ENCODE measurements at regions not wholly inside any gene's neighbourhood (a gene's known extent, or its start where the extent isn't known, plus 50 kb on each side); places are given as distances from the start of the nearest gene placed in this dataset.

GRCh38 chr3:64464955-64465354 is 222.8 kb downstream of the ADAMTS9 start:
- H3K9ac ChIP-seq (ENCODE audit: insufficient read length, low read depth): no peak overlapping the region
- no peak overlapping the region for H3K4me3 ChIP-seq (ENCODE audit: insufficient read length, low read depth)
- H3K9me3 ChIP-seq (ENCODE audit: insufficient read depth, low read length): no peaks in the 10 kb centered on the region
- no peak for DNase-seq (ENCODE audit: low read depth, low spot score)
- H3K27me3 ChIP-seq (ENCODE audit: insufficient read depth, insufficient read length): no peaks in the 10 kb centered on the region
- no peak for TF ChIP-seq SUZ12 (IDR thresholded peaks at IDR 0.05; ENCODE audit: extremely low read depth, insufficient read depth, insufficient read length)
- no peak for TF ChIP-seq YY1 (IDR thresholded peaks at IDR 0.05; ENCODE audit: insufficient read depth, insufficient read length)
- TF ChIP-seq ZNF274 (IDR thresholded peaks at IDR 0.05; ENCODE audit: low read depth, low read length): no peak
- no peaks in the 10 kb centered on the region for H3K36me3 ChIP-seq (ENCODE audit: insufficient read depth, insufficient read length, low read length)
- H3K4me1 ChIP-seq (ENCODE audit: insufficient read depth, insufficient read length): peaks cover 10% of the 10 kb centered on the region

DNA sequence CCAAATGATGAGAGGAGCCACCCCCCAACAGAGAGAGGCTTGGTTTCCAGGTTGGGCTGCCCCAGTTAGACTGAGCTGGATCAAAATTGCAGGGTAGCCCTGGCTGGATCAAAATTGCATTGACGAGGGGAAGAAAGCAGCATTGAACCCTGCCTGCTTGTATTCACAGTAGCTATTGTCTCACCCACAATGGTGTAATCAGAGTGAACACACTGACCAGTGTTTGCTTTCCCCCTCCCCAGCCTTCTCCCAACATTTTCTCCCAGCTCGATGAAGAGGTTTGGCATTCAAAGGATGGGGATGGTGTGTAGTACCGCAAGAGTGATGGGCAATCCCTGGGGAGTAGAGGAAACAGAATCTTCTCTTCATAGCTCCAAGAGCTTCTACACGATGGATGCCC is 223.8 kb downstream of the ADAMTS9 start:
- no peaks in the 10 kb centered on the region for H3K9me3 ChIP-seq (ENCODE audit: insufficient read depth, low read length)
- TF ChIP-seq ZNF274 (IDR thresholded peaks at IDR 0.05; ENCODE audit: low read depth, low read length) (no peak), YY1 (IDR thresholded peaks at IDR 0.05; ENCODE audit: insufficient read depth, insufficient read length) (no peak), SUZ12 (IDR thresholded peaks at IDR 0.05; ENCODE audit: extremely low read depth, insufficient read depth, insufficient read length) (no peak)
- H3K4me1 ChIP-seq (ENCODE audit: insufficient read depth, insufficient read length): peaks cover 10% of the 10 kb centered on the region
- no peaks in the 10 kb centered on the region for H3K27me3 ChIP-seq (ENCODE audit: insufficient read depth, insufficient read length)
- no peak for DNase-seq (ENCODE audit: low read depth, low spot score)
- no peak overlapping the region for H3K9ac ChIP-seq (ENCODE audit: insufficient read length, low read depth)
- no peaks in the 10 kb centered on the region for H3K36me3 ChIP-seq (ENCODE audit: insufficient read depth, insufficient read length, low read length)
- no peak overlapping the region for H3K4me3 ChIP-seq (ENCODE audit: insufficient read length, low read depth)

GRCh38 chr3:64462203-64462602 is 225.6 kb downstream of the ADAMTS9 start:
- H3K27me3 ChIP-seq (ENCODE audit: insufficient read depth, insufficient read length): no peaks in the 10 kb centered on the region
- TF ChIP-seq YY1 (IDR thresholded peaks at IDR 0.05; ENCODE audit: insufficient read depth, insufficient read length): no peak
- no peak for TF ChIP-seq ZNF274 (IDR thresholded peaks at IDR 0.05; ENCODE audit: low read depth, low read length)
- TF ChIP-seq SUZ12 (IDR thresholded peaks at IDR 0.05; ENCODE audit: extremely low read depth, insufficient read depth, insufficient read length): no peak
- no peaks in the 10 kb centered on the region for H3K9me3 ChIP-seq (ENCODE audit: insufficient read depth, low read length)
- H3K4me3 ChIP-seq (ENCODE audit: insufficient read length, low read depth): no peak overlapping the region
- H3K36me3 ChIP-seq (ENCODE audit: insufficient read depth, insufficient read length, low read length): no peaks in the 10 kb centered on the region
- no peak for DNase-seq (ENCODE audit: low read depth, low spot score)
- peaks cover 5% of the 10 kb centered on the region for H3K4me1 ChIP-seq (ENCODE audit: insufficient read depth, insufficient read length)
- no peak overlapping the region for H3K9ac ChIP-seq (ENCODE audit: insufficient read length, low read depth)

DNA sequence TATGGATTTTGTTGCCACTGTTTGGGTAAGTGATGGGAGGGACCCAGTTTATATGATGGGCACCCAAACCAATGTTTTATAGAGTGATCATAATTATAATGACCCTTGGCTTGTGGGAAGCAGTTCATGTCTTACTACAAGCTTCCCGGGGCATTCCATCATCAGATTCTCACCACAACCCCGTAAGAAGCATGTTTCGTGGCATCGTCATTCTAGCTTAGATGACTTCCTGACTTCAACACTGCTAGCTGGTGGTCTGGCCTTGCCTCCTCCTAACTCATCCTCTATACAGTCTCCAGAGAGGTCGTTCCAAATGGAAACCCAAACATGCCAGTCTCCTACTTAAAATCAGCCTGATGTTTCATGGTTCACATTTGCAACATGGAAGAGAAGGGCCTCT is 226.9 kb downstream of the ADAMTS9 start:
- Histone ChIP-seq H3K4me1 (ENCODE audit: insufficient read depth, insufficient read length) (peaks cover 5% of the 10 kb centered on the region), H3K36me3 (ENCODE audit: insufficient read depth, insufficient read length, low read length) (no peaks in the 10 kb centered on the region), H3K4me3 (ENCODE audit: insufficient read length, low read depth) (no peak overlapping the region), H3K27me3 (ENCODE audit: insufficient read depth, insufficient read length) (no peaks in the 10 kb centered on the region), H3K9ac (ENCODE audit: insufficient read length, low read depth) (no peak overlapping the region), H3K9me3 (ENCODE audit: insufficient read depth, low read length) (no peaks in the 10 kb centered on the region)
- DNase-seq (ENCODE audit: low read depth, low spot score): no peak
- TF ChIP-seq YY1 (IDR thresholded peaks at IDR 0.05; ENCODE audit: insufficient read depth, insufficient read length) (no peak), ZNF274 (IDR thresholded peaks at IDR 0.05; ENCODE audit: low read depth, low read length) (no peak), SUZ12 (IDR thresholded peaks at IDR 0.05; ENCODE audit: extremely low read depth, insufficient read depth, insufficient read length) (no peak)

DNA sequence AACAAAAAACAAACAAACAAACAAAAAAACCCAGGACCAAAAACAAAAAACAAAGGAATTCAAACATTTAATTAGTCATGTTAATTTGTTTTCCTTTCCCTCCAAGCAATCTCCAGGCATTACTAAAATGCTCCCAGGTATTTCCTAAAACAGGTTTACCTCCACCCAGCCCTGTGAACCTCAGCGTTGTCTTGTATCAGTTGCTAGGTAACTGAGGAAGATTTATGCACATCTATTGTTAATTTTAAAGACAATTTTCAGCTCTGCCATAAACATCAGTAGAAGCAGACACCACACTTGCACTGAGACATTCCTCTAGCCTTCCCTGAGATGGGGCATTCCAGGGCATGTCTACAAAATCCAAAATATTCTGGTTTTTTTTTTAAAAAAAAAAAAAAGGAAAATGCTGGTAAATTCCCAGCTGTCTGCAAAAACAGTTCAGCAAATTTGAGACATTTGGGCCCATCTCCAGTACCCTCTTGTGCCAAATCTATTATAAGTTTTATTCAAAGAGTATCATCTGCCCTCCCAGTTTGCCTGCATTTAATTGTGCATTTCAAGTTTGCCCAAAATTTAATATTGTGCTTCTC is 227.6 kb downstream of the ADAMTS9 start:
- no peak overlapping the region for H3K9ac ChIP-seq (ENCODE audit: insufficient read length, low read depth)
- no peak for DNase-seq (ENCODE audit: low read depth, low spot score)
- H3K36me3 ChIP-seq (ENCODE audit: insufficient read depth, insufficient read length, low read length): no peaks in the 10 kb centered on the region
- peaks cover 5% of the 10 kb centered on the region for H3K4me1 ChIP-seq (ENCODE audit: insufficient read depth, insufficient read length)
- H3K27me3 ChIP-seq (ENCODE audit: insufficient read depth, insufficient read length): no peaks in the 10 kb centered on the region
- H3K9me3 ChIP-seq (ENCODE audit: insufficient read depth, low read length): no peaks in the 10 kb centered on the region
- no peak overlapping the region for H3K4me3 ChIP-seq (ENCODE audit: insufficient read length, low read depth)
- TF ChIP-seq ZNF274 (IDR thresholded peaks at IDR 0.05; ENCODE audit: low read depth, low read length) (no peak), SUZ12 (IDR thresholded peaks at IDR 0.05; ENCODE audit: extremely low read depth, insufficient read depth, insufficient read length) (no peak), YY1 (IDR thresholded peaks at IDR 0.05; ENCODE audit: insufficient read depth, insufficient read length) (no peak)

- no peak overlapping the region for H3K4me3 ChIP-seq (ENCODE audit: insufficient read length, low read depth)
- H3K27me3 ChIP-seq (ENCODE audit: insufficient read depth, insufficient read length): no peaks in the 10 kb centered on the region
- no peak for DNase-seq (ENCODE audit: low read depth, low spot score)
- H3K36me3 ChIP-seq (ENCODE audit: insufficient read depth, insufficient read length, low read length): no peaks in the 10 kb centered on the region
- no peaks in the 10 kb centered on the region for H3K9me3 ChIP-seq (ENCODE audit: insufficient read depth, low read length)
- peaks cover 5% of the 10 kb centered on the region for H3K4me1 ChIP-seq (ENCODE audit: insufficient read depth, insufficient read length)
- H3K9ac ChIP-seq (ENCODE audit: insufficient read length, low read depth): no peak overlapping the region
- TF ChIP-seq ZNF274 (IDR thresholded peaks at IDR 0.05; ENCODE audit: low read depth, low read length) (no peak), SUZ12 (IDR thresholded peaks at IDR 0.05; ENCODE audit: extremely low read depth, insufficient read depth, insufficient read length) (no peak), YY1 (IDR thresholded peaks at IDR 0.05; ENCODE audit: insufficient read depth, insufficient read length) (no peak)
Observed at GRCh38 chr3:64459711-64460110, 228.1 kb downstream of the ADAMTS9 start.

DNA sequence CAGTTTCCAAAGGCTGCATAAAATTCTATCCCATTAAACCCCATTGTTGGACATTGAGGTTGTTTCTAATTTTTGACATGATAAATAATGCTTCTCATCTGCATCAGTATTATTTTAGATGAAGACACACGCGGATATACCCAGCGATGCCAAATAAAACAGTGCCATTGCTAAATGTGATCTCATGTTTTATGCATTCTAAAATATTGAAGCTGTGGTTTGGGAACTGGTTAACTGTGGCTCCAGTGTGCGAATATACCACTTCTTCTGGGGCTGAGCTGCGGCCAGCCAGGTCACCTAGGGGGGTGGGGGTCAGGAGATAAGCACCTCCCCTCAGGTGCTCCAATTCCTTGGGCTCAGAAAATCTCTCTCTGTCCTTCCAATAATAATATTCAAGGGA is 230.0 kb downstream of the ADAMTS9 start:
- DNase-seq (ENCODE audit: low read depth, low spot score): no peak
- Histone ChIP-seq H3K4me1 (ENCODE audit: insufficient read depth, insufficient read length) (peaks cover 5% of the 10 kb centered on the region), H3K9me3 (ENCODE audit: insufficient read depth, low read length) (no peaks in the 10 kb centered on the region)

More for the DNA sequence above, 230.0 kb downstream of the ADAMTS9 start:
- Histone ChIP-seq H3K36me3 (ENCODE audit: insufficient read depth, insufficient read length, low read length) (no peaks in the 10 kb centered on the region), H3K4me3 (ENCODE audit: insufficient read length, low read depth) (no peak overlapping the region), H3K27me3 (ENCODE audit: insufficient read depth, insufficient read length) (no peaks in the 10 kb centered on the region), H3K9ac (ENCODE audit: insufficient read length, low read depth) (no peak overlapping the region)
- TF ChIP-seq ZNF274 (IDR thresholded peaks at IDR 0.05; ENCODE audit: low read depth, low read length) (no peak), YY1 (IDR thresholded peaks at IDR 0.05; ENCODE audit: insufficient read depth, insufficient read length) (no peak), SUZ12 (IDR thresholded peaks at IDR 0.05; ENCODE audit: extremely low read depth, insufficient read depth, insufficient read length) (no peak)
